A549 (cell line): ENCODE measurements at regions not wholly inside any gene's neighbourhood (a gene's known extent, or its start where the extent isn't known, plus 50 kb on each side); places are given as distances from the start of the nearest gene placed in this dataset.

Source experiments
- CHD4 ChIP-seq: fragments of 200-600 bp; sonication (generic); IDR thresholded peaks from 2 replicates; pipeline ENCODE4 v1.6.1; 2016; ENCODE audit warnings: antibody characterized with exemption, mild to moderate bottlenecking, borderline replicate concordance
- CTCF ChIP-seq: fragments of >200 bp; sonication (Bioruptor Twin); formaldehyde crosslinking; IDR thresholded peaks from 3 replicates; pipeline ENCODE4 v1.5.1; 2016
- EP300 ChIP-seq, 2 experiments: fragments of >200 bp; sonication (Bioruptor Twin); formaldehyde crosslinking; IDR thresholded peaks; 2 replicates in 1 of 2; 3 replicates in 1 of 2; pipeline ENCODE4 v1.6.1; 2016 to 2017
- HDAC2 ChIP-seq: fragments of 200-600 bp; sonication (generic); IDR thresholded peaks from 2 replicates; pipeline ENCODE4 v1.6.1; 2016
- JUN ChIP-seq, 2 experiments: fragments of >200 bp; sonication (Bioruptor Twin); formaldehyde crosslinking; IDR thresholded peaks; 2 replicates in 1 of 2; 3 replicates in 1 of 2; pipeline ENCODE4 v1.6.1; 2016 to 2017
- KDM1A ChIP-seq: fragments of 200-600 bp; sonication (generic); IDR thresholded peaks from 2 replicates; pipeline ENCODE4 v1.6.1; 2016; ENCODE audit warnings: low read depth, mild to moderate bottlenecking
- NFE2L2 ChIP-seq: fragments of 150-350 bp; conservative IDR thresholded peaks from 2 replicates; pipeline ENCODE4 v1.6.1; 2014; ENCODE audit warnings: low read length
- PHF8 ChIP-seq: fragments of 200-600 bp; sonication (generic); IDR thresholded peaks from 2 replicates; pipeline ENCODE4 v1.6.1; 2016; ENCODE audit warnings: low read depth, mild to moderate bottlenecking, antibody characterized with exemption, moderate library complexity, borderline replicate concordance
- POLR2A ChIP-seq: IDR thresholded peaks from 2 replicates; pipeline ENCODE4 v1.6.1; 2012; ENCODE audit warnings: mild to moderate bottlenecking, low read length
- RAD21 ChIP-seq, 2 experiments: fragments of >200 bp in 1 of 2; sonication (Bioruptor Twin) in 1 of 2; formaldehyde crosslinking in 1 of 2; IDR thresholded peaks in 1 of 2; conservative IDR thresholded peaks in 1 of 2; 2 replicates in 1 of 2; 3 replicates in 1 of 2; pipeline ENCODE4 v1.6.1; 2012 to 2018; ENCODE audit warnings: inconsistent platforms in 1 of 2
- REST ChIP-seq: fragments of 200-600 bp; sonication (generic); IDR thresholded peaks from 2 replicates; pipeline ENCODE4 v1.6.1; 2016; ENCODE audit warnings: antibody characterized with exemption, mild to moderate bottlenecking, moderate library complexity
- SREBF2 ChIP-seq: fragments of 450-650 bp; IDR thresholded peaks from 2 replicates; pipeline ENCODE4 v1.6.1; 2014; ENCODE audit warnings: mild to moderate bottlenecking, moderate library complexity
- USF2 ChIP-seq: fragments of 450-650 bp; IDR thresholded peaks from 2 replicates; pipeline ENCODE4 v1.6.1; 2014; ENCODE audit warnings: antibody characterized with exemption

GRCh38 chr2:139165601-139166000 lies 385.4 kb upstream of the NXPH2 start:
- TF ChIP-seq CTCF (no peak), JUN (IDR thresholded peaks at IDR 0.05) (no peak), POLR2A (no peak), RAD21 (conservative IDR thresholded peaks at IDR 0.05 in 1 of 2, IDR thresholded peaks at IDR 0.05 in 1 of 2) (no peak), REST (no peak), KDM1A (no peak), EP300 (IDR thresholded peaks at IDR 0.05) (no peak), USF2 (no peak), PHF8 (no peak), CHD4 (no peak), HDAC2 (no peak), SREBF2 (no peak), NFE2L2 (no peak)
